Ishikawa (cell line): ENCODE measurements at regions not wholly inside any gene's neighbourhood (a gene's known extent, or its start where the extent isn't known, plus 50 kb on each side); places are given as distances from the start of the nearest gene placed in this dataset.

Source experiments
- REST ChIP-seq: IDR thresholded peaks from 2 replicates; pipeline ENCODE4 v1.6.1; 2012; ENCODE audit warnings: low read depth, mild to moderate bottlenecking
- YY1 ChIP-seq: IDR thresholded peaks from 2 replicates; pipeline ENCODE4 v1.6.1; 2012; ENCODE audit warnings: low read depth

GRCh38 chr4:63269156-63269555 lies 1140.1 kb downstream of the TECRL start:
- TF ChIP-seq YY1 (no peak), REST (no peak)
